Activated T-cell treated with anti-CD3 and anti-CD28 coated beads for 4 hours (primary cell): ENCODE measurements at regions not wholly inside any gene's neighbourhood (a gene's known extent, or its start where the extent isn't known, plus 50 kb on each side); places are given as distances from the start of the nearest gene placed in this dataset.

Experiments used
- DNase-seq: peaks from one replicate; pipeline ENCODE4 v3.0.0-alpha.2; 2020

DNA sequence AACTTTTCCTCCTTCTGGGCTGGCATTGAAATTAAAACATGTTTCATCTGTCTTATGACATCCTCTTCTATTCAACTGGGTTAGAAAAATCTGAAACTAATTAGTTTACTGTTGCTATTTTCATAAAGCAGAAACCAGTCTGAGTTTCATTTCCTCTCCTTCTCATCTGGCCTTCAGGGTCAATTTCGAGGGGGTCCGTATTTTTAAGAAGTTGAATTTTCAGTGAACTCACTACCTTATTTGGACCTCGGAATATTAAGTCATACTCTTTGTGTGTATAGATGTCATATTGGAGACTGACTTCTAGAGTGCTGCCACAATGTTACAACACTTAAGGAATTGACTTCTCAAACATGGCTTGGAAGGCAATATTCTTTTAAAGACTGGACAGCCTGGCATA lies 485.9 kb downstream of the SQOR start:
- no peak for DNase-seq

DNA sequence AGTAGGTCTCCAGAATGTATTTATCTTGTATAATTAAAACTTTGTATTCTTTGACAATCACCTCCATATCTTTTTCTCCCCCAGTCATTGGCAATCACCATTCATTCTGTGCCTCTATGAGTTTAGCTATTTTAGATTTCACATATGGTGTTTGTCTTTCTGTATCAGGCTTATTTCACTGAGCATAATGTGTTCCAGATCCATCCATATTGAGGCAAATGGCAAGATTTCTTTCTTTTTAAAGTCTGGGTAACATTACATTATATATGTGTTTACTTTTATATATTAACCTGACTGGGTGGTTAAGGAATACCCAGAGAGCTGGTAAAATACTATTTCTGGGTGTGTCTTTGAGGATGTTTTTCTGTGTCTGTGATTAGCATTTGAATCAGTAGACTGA lies 486.6 kb downstream of the SQOR start:
- no peak for DNase-seq

- no peak for DNase-seq
Observed at GRCh38 chr15:46126581-46126980, 491.8 kb downstream of the SQOR start.

DNA sequence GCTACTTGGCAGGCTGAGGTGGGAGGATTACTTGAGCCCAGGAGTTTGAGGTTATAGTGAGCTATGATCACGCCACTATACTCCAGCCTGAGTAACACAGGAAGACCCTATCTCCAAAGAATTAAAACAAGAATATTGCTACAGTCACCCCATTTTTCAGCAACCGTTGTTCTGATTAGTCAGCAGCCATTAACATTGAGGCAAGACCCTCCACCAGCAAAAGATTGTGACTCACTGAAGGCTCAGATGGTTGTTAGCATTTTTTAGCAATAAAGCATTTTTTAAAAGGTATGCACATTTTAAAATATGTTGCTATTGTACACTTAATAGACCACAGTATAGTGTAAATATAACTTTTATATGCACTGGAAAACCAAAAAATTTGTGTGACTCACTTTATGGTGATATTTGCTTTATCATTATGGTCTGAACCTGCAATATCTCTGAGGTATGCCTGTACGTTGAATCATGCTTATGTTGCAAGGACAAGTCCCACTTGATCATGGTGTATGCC lies 492.6 kb downstream of the SQOR start:
- no peak for DNase-seq

DNA sequence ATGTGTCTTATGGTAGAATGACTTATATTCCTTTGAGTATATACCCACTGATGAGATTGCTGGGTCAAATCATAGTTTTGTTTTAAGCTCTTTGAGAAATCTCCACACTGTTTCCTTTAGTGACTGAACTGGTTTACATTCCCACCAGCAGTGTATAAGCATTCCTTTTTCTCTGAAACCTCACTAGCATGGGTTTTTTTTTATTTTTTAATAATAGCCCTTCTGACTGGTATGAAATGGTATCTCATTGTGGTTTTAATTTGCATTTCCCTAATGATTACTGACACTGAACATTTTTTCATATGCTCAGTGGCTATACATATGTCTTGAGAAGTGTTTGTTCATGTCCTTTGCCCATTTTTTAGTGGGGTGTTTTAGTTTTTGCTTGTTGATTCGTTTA lies 494.3 kb downstream of the SQOR start:
- no peak for DNase-seq

- no peak for DNase-seq
Observed at GRCh38 chr15:46131876-46132275, 497.0 kb downstream of the SQOR start.

DNA sequence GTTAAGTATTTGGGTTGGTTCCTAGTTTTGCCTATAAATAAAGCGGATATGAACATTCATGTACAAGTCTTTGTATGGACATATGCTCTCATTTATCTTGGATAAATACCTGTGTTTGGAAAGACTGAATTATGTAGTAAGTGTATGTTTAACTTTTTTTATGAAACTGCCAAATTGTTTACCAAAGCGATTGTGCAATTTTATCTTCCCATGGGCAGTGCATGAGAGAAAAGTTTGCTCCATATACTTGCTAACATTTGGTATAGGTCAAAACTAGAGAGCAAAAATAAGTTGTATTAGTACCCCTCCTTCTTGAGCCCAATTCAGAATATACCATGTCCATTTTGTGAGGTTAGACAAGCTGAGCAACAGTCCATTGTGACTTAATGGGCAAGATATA lies 502.6 kb downstream of the SQOR start:
- no peak for DNase-seq

- DNase-seq = no peak
Observed at GRCh38 chr15:46146002-46146401, 511.2 kb downstream of the SQOR start.

- DNase-seq = no peak
Observed at GRCh38 chr15:46146915-46147314, 512.1 kb downstream of the SQOR start.

DNA sequence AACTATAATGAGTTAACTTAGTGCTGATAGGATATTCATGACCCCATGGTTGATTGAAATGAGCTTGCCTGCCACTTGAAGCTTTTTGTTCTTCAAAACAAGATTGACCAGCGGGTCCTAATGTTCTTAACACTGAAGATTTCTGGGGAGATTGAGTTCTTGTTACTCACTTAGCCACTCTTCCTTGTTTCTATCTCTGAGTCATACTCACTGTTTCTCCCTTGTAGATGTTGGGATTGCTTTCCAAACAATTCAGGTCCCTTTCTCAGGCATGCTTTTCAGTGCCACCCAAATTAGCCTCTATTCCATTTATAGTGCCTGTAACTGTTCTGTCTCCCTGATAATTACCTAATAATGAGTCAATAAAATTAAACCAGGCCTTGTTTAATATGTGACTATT lies 517.0 kb downstream of the SQOR start:
- DNase-seq = no peak

- no peak for DNase-seq
Observed at GRCh38 chr15:46166750-46167149, 531.9 kb downstream of the SQOR start.

- DNase-seq = no peak
Observed at GRCh38 chr15:46170326-46170725, 535.5 kb downstream of the SQOR start.

DNA sequence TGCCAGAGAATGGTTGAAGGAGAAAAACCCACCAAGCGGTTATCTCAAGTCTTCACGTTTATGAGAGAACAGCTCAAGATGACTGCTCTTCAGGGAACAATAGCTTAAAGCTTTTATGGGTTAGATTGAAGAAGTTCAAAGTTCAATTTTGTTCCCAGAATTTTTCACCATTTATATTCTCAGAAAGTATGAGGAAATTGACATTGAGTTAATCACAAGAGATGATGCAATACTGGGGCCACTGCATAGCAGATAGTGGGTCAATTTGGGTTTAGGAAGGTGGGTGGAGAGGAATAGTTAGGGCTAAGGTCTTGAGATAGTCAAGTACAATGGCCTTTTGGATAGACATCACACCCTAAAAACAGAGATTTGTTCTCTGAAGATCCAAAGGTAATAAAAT lies 539.3 kb downstream of the SQOR start:
- no peak for DNase-seq

GRCh38 chr15:46177219-46177618 lies 542.4 kb downstream of the SQOR start:
- no peak for DNase-seq

DNA sequence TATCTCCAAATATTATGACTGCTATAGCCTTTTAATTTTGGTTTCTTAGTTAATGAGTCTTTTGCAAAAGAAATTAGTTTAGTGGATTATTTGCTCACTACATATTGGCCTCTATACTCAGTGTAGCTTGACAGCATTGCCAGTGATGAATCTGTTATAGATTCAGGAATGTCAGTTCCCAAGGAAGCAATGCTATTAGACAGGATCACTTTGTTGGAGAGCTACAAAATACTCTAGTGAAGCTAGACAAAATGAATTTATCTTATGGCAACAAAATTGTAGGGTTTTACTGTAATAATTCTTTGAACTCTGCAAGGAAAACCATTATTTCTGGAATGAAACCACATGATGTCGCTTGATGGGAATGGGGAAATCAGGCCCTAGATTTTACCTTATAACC lies 543.3 kb downstream of the SQOR start:
- no peak for DNase-seq

DNA sequence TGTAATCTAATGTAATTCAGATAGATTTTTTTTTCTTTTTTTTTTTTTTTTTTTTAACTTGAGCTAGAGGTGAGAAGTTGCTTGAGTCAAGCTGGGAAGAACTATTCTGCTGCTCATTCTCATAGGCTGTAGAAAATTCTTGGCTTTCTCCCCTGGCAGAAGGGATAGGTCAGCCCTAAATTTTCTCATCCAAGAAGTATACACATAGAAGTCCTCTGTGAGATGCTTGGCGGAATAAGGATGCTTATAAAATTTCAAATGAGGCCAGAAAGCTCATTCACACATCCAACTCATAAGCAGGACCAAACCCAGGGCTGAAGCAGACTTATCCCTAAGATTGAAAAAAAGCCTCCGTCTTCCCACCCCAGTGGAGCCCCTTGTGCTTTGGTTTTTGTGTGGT lies 572.5 kb downstream of the SQOR start:
- DNase-seq = no peak

GRCh38 chr15:46213551-46213950 lies 578.7 kb downstream of the SQOR start:
- no peak for DNase-seq

- no peak for DNase-seq
Observed at GRCh38 chr15:46222826-46223225, 588.0 kb downstream of the SQOR start.

DNA sequence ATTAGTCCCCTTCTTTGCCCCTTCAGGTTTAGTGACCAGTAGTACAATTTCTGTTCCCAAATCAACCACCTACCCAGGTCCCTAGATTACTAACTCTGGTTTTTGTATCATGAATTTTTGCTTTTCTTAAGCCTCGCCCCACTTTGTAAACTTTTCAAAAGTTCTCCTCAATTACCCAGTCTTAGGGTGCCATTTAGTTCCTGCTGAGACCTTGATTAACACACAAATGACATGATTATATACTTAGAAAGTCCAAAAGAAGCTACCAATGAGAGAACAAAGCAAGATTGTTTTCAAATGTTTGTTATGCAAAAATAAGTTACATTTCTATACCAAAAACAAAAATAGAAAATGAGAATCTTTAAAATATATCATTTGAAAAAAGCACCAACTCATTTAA lies 594.4 kb downstream of the SQOR start:
- no peak for DNase-seq

DNA sequence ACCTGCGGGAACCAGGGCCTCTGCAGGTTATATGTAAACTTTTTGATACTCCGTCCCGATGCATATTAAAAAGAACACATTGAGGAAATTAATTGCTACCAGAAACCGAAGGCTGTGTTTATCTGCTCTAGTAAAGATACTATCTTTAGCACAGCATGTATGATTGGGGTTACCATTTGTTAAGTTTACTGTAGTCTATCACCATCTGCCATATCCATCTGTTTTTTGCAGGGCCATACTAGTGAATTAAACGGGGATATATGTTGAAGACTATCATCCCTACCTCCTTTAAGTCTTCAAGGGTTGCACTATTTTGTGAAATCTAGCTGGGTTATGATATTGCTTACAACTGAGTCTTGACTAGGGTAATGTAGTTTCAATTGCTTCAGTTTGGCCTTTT lies 597.0 kb downstream of the SQOR start:
- DNase-seq = no peak

DNA sequence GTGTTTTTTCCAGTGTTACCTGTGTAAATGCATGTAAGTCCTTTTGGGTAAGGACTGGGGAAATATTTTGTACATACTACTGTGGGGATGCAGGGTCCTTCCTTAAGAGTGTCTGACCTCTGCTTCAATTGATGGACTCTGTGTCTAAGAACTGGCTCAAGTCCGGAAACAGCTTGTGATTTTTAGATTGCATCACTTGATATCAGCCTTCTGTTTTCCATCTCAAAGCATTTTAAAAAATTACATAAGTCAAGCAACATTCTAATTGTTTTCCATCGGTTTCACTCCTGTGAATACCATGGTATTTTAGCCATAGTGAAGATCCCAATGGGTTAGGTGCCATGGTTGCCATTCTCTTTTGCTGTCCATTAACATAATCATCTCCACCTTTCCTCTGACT lies 597.6 kb downstream of the SQOR start:
- no peak for DNase-seq

DNA sequence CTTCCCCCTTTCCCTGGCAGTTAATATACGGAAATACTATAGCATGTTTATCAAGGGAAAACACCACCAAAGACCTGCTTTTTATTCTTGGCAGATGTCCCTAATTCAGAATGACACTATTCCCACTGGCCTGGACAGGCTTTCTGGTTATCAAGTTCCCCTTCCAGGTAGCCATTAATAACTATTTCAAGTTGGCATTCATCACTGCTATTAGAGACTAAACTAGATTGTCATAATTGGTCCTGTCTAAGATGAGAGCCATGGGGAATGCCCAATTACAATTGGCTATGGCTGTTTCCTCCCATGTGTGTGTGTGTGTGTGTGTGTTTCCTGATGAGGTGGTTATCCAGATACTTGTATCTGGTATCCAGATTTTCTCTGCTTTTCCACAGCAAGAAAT lies 608.1 kb downstream of the SQOR start:
- no peak for DNase-seq

DNA sequence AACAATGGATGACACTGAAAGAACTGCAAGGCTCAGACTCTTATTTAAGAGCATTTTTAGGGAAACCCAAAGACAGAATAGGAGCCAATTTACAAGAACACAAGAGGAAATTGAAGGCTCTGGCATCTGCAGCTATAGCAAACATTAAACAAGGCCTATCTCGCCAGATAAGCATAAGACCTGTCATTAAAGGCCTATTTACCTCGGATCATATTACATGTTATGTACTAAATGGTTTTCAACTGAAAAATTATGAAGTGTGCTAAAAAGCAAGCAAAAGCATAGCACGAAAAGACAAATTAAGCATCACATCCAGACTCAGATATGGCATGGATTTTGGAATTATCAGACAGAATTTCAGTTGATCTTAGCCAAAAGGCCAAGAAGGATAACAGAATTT lies 617.1 kb downstream of the SQOR start:
- no peak for DNase-seq

DNA sequence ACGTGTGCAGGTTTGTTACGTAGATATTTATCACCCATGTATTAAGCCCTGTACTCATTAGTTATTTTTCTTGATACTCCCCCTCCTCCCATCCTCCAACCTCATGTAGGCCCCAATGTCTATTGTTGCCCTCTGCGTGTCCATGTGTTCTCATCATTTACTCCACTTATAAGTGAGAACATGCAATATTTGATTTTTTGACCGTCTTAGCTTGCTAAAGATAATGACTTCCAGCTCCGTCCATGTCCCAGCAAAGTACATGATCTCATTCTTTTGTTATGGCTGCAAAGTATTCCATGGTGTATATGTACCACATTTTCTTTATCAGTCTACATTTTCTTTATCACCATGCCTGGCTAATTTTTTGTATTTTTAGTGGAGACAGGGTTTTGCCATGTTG lies 623.2 kb downstream of the SQOR start:
- no peak for DNase-seq

DNA sequence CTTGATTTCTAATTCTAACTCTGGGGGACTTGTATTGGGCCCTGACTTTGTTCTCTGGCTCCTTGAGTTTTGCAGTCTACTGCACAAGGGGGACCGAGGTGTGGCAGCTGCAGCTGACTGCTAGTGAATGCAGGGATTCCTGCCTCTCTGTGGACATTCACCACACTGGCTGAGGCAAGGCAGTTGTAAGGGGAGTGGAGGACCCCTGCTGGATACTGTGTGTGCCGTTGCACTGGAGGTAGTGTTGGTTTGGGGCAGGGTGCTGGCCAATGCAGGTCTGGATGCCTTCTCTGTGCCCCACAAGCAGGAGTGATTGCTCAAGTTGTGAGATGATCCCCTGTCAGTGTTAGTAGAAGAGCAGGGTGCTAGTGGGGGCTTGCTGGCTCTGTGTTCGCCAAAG lies 626.1 kb downstream of the SQOR start:
- no peak for DNase-seq
